ENCODE measurements at regions not wholly inside any gene's neighbourhood (a gene's known extent, or its start where the extent isn't known, plus 50 kb on each side); places are given as distances from the start of the nearest gene placed in this dataset.

DNA sequence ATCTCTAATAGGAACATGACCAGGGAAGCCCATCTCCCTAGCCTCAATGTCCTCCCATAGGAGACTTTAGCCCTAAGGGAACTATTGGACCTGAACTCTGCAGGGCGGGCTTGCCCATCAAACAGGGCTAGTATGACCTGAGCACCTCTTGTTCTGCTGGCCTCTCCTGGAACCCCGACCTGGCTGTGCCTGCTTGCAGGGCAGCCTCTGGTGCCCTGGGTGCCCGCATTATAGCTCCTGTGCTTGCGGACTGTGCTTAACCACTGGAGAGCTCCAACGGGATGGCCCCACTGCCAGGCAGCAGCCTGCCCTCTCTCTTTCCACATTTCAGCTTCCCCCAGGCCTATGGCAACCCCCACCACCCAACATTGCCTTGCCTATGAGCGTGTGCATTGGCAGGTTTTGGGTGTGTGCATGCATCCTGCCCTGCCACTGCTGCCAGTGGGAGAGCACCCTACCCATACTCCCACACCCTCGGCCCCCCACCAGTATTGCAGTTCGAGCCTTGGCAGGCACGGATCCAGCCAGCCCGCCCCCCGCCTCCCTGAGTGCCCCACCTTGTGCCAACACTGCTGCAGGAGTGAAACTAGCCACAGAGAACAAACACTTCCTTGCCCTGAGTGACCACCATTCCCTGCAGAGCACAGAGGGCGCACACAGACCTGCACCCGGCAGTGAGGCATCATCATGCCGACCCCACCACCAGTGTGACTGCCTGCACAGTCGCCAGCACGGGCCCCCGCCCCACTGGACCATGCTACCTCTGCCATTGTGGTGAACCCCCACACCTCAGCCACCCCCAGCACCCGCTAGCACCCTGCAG lies 1123.8 kb upstream of the CDH6 start:
- no peak overlapping the region for H3K4me3 ChIP-seq (ENCODE audit: low read depth, low read length, poor library complexity, severe bottlenecking)
- no peaks in the 10 kb centered on the region for H3K4me1 ChIP-seq (ENCODE audit: insufficient read depth, low read length, poor library complexity, severe bottlenecking)
- H2AFZ ChIP-seq (ENCODE audit: low read length), result no peak overlapping the region
- CTCF ChIA-PET (ENCODE audit: unreplicated experiment), result no interaction called here
- no peaks in the 10 kb centered on the region for H4K20me1 ChIP-seq (ENCODE audit: insufficient read depth, low read length)
- POLR2A ChIA-PET, result no interaction called here
- DNase-seq (ENCODE audit: low spot score), result no peak
- no peak overlapping the region for H3K4me2 ChIP-seq (ENCODE audit: low read length)
- H3K79me2 ChIP-seq (ENCODE audit: insufficient read depth, low read depth, low read length), result no peaks in the 10 kb centered on the region
- intact Hi-C loops (cut with micrococcal nuclease; ENCODE audit: unreplicated experiment), result no loop called here
- no peaks in the 10 kb centered on the region for H3K36me3 ChIP-seq (ENCODE audit: insufficient read depth, low read length)
- no TSS peak for BruUV-seq (replicated peaks)
- TF ChIP-seq, protein P1, sequence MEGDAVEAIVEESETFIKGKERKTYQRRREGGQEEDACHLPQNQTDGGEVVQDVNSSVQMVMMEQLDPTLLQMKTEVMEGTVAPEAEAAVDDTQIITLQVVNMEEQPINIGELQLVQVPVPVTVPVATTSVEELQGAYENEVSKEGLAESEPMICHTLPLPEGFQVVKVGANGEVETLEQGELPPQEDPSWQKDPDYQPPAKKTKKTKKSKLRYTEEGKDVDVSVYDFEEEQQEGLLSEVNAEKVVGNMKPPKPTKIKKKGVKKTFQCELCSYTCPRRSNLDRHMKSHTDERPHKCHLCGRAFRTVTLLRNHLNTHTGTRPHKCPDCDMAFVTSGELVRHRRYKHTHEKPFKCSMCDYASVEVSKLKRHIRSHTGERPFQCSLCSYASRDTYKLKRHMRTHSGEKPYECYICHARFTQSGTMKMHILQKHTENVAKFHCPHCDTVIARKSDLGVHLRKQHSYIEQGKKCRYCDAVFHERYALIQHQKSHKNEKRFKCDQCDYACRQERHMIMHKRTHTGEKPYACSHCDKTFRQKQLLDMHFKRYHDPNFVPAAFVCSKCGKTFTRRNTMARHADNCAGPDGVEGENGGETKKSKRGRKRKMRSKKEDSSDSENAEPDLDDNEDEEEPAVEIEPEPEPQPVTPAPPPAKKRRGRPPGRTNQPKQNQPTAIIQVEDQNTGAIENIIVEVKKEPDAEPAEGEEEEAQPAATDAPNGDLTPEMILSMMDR (conservative IDR thresholded peaks at IDR 0.05; ENCODE audit: low read length), result no peak
- TF ChIP-seq EZH2phosphoT487 (IDR thresholded peaks at IDR 0.05; ENCODE audit: borderline replicate concordance, low read depth, low read length), result no peak
- no peaks in the 10 kb centered on the region for H3K9me3 ChIP-seq (ENCODE audit: low read length)
- H3K27ac ChIP-seq (ENCODE audit: low read depth, low read length, poor library complexity, severe bottlenecking), result no peak overlapping the region
- H3K9me2 ChIP-seq (ENCODE audit: insufficient read depth, low read length), result no peaks in the 10 kb centered on the region

DNA sequence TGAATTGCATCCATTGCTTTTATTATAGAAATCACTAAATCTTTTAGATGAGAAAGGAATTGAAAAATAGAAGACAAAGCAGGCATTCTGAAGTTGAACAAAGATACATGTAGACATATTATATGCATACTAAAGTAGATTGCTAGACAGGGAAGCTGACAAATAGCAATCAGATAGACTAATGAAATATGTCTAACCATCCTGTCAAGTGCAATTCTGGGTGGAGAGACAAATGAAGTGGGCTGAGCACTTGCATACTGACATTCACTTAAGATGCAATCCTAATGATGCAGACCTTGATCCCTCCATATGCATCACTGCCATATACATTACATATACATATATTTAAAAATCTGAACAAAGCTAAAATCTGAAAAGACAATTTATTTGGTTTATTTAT lies 1130.0 kb upstream of the CDH6 start:
- POLR2A ChIA-PET, result no interaction called here

DNA sequence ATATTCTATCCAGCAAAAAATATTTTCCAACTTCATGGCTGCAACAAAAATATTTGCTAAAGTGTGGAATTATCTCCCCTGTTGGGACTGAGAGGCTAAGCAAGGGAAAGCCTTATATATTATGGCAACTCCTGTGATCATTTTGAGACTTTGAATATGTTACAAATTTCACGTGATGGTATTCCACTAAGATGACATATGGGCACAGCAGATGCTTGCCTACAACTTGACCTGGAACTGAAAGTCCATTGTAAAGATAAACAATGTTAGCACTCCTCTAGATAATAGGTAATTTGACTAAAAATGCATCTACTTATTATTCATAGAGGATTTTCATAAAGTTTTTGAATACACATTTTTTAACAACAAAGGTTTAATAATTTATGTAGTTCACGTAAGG lies 1141.5 kb upstream of the CDH6 start:
- no TSS peak for BruUV-seq (replicated peaks)
- H3K27ac ChIP-seq (ENCODE audit: low read depth, low read length, poor library complexity, severe bottlenecking), result no peak overlapping the region
- no peaks in the 10 kb centered on the region for H3K36me3 ChIP-seq (ENCODE audit: insufficient read depth, low read length)
- H3K4me2 ChIP-seq (ENCODE audit: low read length), result no peak overlapping the region
- H3K9me2 ChIP-seq (ENCODE audit: insufficient read depth, low read length), result no peaks in the 10 kb centered on the region
- no peaks in the 10 kb centered on the region for H4K20me1 ChIP-seq (ENCODE audit: insufficient read depth, low read length)
- intact Hi-C loops (cut with micrococcal nuclease; ENCODE audit: unreplicated experiment), result no loop called here
- H2AFZ ChIP-seq (ENCODE audit: low read length), result no peak overlapping the region
- H3K4me1 ChIP-seq (ENCODE audit: insufficient read depth, low read length, poor library complexity, severe bottlenecking), result no peaks in the 10 kb centered on the region
- no peaks in the 10 kb centered on the region for H3K79me2 ChIP-seq (ENCODE audit: insufficient read depth, low read depth, low read length)
- POLR2A ChIA-PET, result no interaction called here
- TF ChIP-seq, protein P1 (conservative IDR thresholded peaks at IDR 0.05; ENCODE audit: low read length), result no peak
- TF ChIP-seq EZH2phosphoT487 (IDR thresholded peaks at IDR 0.05; ENCODE audit: borderline replicate concordance, low read depth, low read length), result no peak
- CTCF ChIA-PET (ENCODE audit: unreplicated experiment), result no interaction called here
- no peaks in the 10 kb centered on the region for H3K9me3 ChIP-seq (ENCODE audit: low read length)
- no peak overlapping the region for H3K4me3 ChIP-seq (ENCODE audit: low read depth, low read length, poor library complexity, severe bottlenecking)
- no peak for DNase-seq (ENCODE audit: low spot score)

More for the DNA sequence above, 1130.0 kb upstream of the CDH6 start:
- Histone ChIP-seq H3K9me2 (ENCODE audit: insufficient read depth, low read length) (no peaks in the 10 kb centered on the region), H2AFZ (ENCODE audit: low read length) (no peak overlapping the region), H4K20me1 (ENCODE audit: insufficient read depth, low read length) (no peaks in the 10 kb centered on the region), H3K9me3 (ENCODE audit: low read length) (no peaks in the 10 kb centered on the region), H3K27ac (ENCODE audit: low read depth, low read length, poor library complexity, severe bottlenecking) (no peak overlapping the region), H3K4me2 (ENCODE audit: low read length) (no peak overlapping the region), H3K4me1 (ENCODE audit: insufficient read depth, low read length, poor library complexity, severe bottlenecking) (no peaks in the 10 kb centered on the region), H3K36me3 (ENCODE audit: insufficient read depth, low read length) (no peaks in the 10 kb centered on the region), H3K79me2 (ENCODE audit: insufficient read depth, low read depth, low read length) (no peaks in the 10 kb centered on the region), H3K4me3 (ENCODE audit: low read depth, low read length, poor library complexity, severe bottlenecking) (no peak overlapping the region)
- no peak for DNase-seq (ENCODE audit: low spot score)
- no TSS peak for BruUV-seq (replicated peaks)
- CTCF ChIA-PET (ENCODE audit: unreplicated experiment), result no interaction called here
- no peak for TF ChIP-seq EZH2phosphoT487 (IDR thresholded peaks at IDR 0.05; ENCODE audit: borderline replicate concordance, low read depth, low read length)
- TF ChIP-seq, protein P1 (conservative IDR thresholded peaks at IDR 0.05; ENCODE audit: low read length), result no peak
- intact Hi-C loops (cut with micrococcal nuclease; ENCODE audit: unreplicated experiment), result no loop called here

All from OCI-LY7 (cell line).